Sigmoid colon (tissue), 4 donors: ENCODE measurements at regions not wholly inside any gene's neighbourhood (a gene's known extent, or its start where the extent isn't known, plus 50 kb on each side); places are given as distances from the start of the nearest gene placed in this dataset.

ENCODE experiments used
- CTCF ChIP-seq, 4 experiments: fragments of 450-650 bp in 3 of 4; fragments of 200-600 bp in 1 of 4; IDR thresholded peaks; one replicate each; pipeline ENCODE4 v1.5.1; 2016 to 2019; ENCODE audit warnings: antibody characterized with exemption in 4 of 4, mild to moderate bottlenecking in 3 of 4, moderate library complexity in 2 of 4
- EP300 ChIP-seq, 4 donors: sonication (generic); formaldehyde crosslinking; IDR thresholded peaks; one replicate each; pipeline ENCODE4 v1.6.1; 2017; ENCODE audit warnings: antibody characterized with exemption in 4 of 4
- POLR2A ChIP-seq, 2 donors: fragments of 450-650 bp; IDR thresholded peaks; one replicate each; pipeline ENCODE4 v1.6.1; 2016; ENCODE audit warnings: antibody characterized with exemption in 2 of 2, mild to moderate bottlenecking in 2 of 2, moderate library complexity in 2 of 2
- POLR2AphosphoS5 ChIP-seq, 4 donors: sonication (generic); formaldehyde crosslinking; IDR thresholded peaks; one replicate each; pipeline ENCODE4 v1.6.1; 2017; ENCODE audit warnings: antibody characterized with exemption in 4 of 4

GRCh38 chrX:34790026-34790425, 132.9 kb upstream of the TMEM47 start:
- TF ChIP-seq CTCF (IDR thresholded peaks at IDR 0.05) (no peak), POLR2A (IDR thresholded peaks at IDR 0.05) (no peak), POLR2AphosphoS5 (IDR thresholded peaks at IDR 0.05) (no peak), EP300 (IDR thresholded peaks at IDR 0.05) (no peak)
